Choroid plexus epithelial cell (primary cell): ENCODE measurements at regions not wholly inside any gene's neighbourhood (a gene's known extent, or its start where the extent isn't known, plus 50 kb on each side); places are given as distances from the start of the nearest gene placed in this dataset.

Experiments used
- DNase-seq: peaks from one replicate; pipeline ENCODE4 v3.0.0-alpha.2; 2010; ENCODE audit warnings: low read depth
- H3K4me3 ChIP-seq: 2 replicates; pipeline ENCODE4 v1.5.1; 2011; ENCODE audit warnings: low read depth, mild to moderate bottlenecking, control low read depth, low read length, moderate library complexity
- TF ChIP-seq, protein P1 (sequence below): conservative IDR thresholded peaks from 2 replicates; pipeline ENCODE4 v1.5.1; 2011; ENCODE audit warnings: low read depth, mild to moderate bottlenecking, control low read depth, inconsistent platforms, low read length, moderate library complexity

DNA sequence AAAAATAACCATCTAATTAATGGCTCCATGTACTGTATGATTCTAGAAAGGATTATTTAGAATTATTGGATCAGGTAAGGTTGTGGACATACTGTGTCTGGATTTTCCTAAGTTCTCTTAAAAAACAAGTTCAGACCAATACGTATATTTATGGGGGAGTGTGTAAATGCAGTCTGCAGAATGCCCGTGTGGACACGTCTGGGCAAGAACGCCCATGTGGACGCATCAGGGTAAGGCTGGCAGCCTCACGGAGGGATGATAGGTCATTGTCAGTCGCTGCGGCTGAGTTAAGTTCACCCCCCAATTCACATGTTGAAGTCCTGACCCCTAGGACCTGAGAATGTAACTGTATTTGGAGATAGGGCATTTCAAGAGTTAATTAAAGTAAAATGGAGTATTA is 160.0 kb upstream of the SHH start:
- TF ChIP-seq, protein P1, sequence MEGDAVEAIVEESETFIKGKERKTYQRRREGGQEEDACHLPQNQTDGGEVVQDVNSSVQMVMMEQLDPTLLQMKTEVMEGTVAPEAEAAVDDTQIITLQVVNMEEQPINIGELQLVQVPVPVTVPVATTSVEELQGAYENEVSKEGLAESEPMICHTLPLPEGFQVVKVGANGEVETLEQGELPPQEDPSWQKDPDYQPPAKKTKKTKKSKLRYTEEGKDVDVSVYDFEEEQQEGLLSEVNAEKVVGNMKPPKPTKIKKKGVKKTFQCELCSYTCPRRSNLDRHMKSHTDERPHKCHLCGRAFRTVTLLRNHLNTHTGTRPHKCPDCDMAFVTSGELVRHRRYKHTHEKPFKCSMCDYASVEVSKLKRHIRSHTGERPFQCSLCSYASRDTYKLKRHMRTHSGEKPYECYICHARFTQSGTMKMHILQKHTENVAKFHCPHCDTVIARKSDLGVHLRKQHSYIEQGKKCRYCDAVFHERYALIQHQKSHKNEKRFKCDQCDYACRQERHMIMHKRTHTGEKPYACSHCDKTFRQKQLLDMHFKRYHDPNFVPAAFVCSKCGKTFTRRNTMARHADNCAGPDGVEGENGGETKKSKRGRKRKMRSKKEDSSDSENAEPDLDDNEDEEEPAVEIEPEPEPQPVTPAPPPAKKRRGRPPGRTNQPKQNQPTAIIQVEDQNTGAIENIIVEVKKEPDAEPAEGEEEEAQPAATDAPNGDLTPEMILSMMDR, result no peak
- H3K4me3 ChIP-seq, result no peak overlapping the region
- DNase-seq, result no peak

DNA sequence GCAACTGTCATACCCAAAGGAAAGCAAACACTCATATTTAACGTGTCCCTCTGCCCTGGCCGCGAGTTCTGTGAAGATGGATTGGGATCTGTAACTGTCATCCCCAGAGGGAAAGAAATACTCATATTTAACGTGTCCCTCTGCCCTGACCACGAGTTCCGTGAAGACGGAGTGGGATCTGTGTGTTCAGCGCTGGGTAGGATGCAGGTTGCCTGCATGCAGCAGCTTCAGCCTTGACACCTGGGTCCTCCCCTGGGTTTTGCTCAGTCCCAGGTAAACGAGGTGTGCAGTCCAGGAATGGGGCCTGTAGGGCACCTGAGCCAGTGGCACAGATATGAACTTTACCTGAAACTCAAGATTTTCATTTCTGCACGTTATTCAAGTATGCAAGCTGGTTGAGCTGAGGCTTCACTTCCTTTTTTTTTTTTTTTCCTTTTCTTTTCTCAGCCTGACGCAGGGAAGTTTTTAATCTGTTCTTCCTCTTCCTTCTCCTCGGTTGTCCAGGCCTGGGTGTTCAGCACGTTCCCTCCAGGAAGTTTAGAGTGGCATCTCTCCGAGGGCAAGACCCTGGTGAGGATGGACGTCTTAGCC is 159.0 kb upstream of the SHH start:
- no peak for DNase-seq
- TF ChIP-seq, protein P1, result no peak
- H3K4me3 ChIP-seq, result no peak overlapping the region

DNA sequence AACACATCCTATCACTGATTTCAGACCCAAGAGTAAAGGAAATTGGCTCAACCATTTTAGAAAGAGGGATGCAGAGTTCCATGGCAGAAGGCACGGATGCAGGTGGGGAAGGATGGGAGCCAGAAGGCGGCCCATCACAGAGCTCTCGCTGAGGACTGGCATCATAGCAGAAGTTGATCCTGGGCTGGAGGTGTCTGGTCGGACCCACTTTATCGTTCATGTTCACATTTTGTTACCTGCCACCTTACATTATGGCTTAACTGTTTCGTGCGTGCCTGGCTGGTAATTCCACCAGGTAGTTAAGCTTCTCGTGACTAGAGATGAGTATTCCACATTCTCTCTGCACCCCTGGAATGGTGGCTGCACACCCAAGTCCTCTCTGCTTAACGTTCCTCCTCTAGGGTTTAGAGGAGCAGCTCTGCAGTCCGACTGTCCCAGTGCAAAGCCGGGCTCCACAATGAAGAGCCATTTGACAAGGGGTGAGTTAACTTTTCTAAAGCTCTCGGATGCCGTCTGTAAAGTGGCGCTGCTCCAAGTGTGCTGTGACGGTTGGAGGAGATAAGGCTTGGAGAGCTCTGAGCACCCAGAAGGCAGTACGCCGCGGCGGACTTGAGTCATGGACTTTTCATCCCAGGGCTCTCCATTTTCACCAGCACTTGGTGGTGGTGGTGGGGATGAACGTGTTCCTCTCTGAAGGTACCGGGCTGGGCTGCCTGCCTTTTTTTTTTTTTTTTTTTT is 157.1 kb upstream of the SHH start:
- TF ChIP-seq, protein P1, result no peak
- H3K4me3 ChIP-seq, result no peak overlapping the region
- DNase-seq, result no peak

DNA sequence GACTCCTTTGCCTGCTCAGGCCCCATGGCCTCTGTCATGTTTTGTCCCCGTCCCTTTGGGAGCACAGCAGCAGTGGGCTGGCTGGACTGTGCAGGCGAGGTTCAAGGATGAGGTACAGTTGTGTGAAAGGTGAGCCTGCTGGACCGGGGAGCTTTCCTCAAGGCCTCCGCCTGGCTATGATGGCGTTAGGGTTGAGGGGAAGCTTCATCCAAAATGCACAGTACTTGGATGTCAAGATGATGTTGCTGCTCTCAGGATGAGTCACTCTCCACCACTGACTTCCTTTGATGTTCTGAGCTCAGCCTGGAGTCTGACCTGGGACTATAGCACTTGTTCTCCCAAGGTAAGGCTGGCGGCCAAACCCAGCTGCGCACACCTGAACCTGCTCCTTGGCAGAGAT is 152.7 kb upstream of the SHH start:
- DNase-seq, result peak; percentile 25
- TF ChIP-seq, protein P1, result no peak
- H3K4me3 ChIP-seq, result no peak overlapping the region

DNA sequence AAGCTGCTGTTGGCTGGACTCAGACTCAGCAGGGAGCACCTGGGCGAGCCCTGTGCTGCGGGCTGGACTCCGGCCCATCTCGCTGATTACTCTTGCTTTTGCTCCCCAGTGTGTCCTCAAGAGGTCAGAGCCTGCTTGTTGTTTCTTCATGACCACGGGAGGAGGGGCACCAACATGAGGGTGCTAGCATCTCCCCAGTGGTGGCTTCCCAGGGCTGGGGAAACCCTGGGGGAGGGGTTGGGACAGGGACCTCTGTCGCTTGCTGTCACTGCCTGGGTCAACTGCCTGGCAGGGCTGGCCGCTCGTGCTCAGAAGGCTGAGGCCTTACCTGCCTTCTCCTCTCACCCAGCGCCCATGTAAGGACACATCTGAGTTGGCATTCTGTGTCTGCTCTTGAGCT is 152.3 kb upstream of the SHH start:
- TF ChIP-seq, protein P1, result no peak
- DNase-seq, result peak; percentile 15
- H3K4me3 ChIP-seq, result no peak overlapping the region

DNA sequence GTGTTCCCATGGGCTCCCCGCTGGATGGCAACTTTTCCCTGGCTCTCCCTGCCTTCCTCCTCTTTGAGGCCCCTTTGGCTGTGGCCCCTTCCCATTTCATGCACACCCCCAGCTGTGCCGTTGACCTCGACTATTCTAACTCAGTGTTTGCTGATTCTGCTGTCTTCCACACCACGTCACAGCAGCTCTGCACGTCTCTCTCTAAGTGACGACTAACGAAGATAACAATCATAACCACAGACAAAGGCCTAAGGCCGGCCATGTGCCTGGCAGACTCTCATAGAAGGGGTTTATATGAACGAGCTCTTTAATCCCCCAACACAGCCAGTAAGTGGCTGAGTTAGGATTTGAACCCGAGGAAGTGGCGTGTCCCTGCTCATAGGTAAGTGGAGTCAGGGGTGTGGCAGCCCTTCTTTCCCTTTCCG is 151.5 kb upstream of the SHH start:
- H3K4me3 ChIP-seq, result no peak overlapping the region
- TF ChIP-seq, protein P1, result no peak
- DNase-seq, result no peak

DNA sequence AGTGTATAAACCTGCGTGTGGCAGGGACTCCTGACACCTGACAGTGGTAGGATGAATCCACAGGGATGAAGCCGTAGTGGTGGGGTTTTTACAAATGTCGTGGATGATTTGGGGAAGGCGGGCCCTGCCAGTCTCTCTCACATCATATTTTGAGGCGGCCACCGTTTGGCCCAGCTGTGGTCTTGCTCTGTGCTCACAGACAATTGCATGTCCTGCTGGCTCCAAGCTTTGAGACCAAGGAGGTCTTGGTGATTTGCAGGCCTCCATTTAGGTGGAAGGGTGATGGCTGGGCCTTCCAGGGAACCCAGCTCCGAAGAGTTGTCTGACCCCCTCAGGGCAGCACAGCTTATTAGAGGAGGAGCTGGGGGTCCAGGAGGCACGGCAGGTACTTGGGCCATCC is 151.1 kb upstream of the SHH start:
- no peak for DNase-seq
- TF ChIP-seq, protein P1, result no peak
- no peak overlapping the region for H3K4me3 ChIP-seq
